AG08396 (cell line): ENCODE measurements at regions not wholly inside any gene's neighbourhood (a gene's known extent, or its start where the extent isn't known, plus 50 kb on each side); places are given as distances from the start of the nearest gene placed in this dataset.
"Not testable (repeated sequence)": the region's sequence is repeated elsewhere in the genome, so short reads cannot be mapped to it uniquely, and the experiment has no call there.

ENCODE experiments used
- DNase-seq: peaks from one replicate; pipeline ENCODE4 v3.0.0; 2012; ENCODE audit warnings: low spot score, mixed read lengths

- DNase-seq: no peak
These were observed 704.8 kb upstream of the AADAT start for GRCh38 chr4:170794525-170794924.

DNA sequence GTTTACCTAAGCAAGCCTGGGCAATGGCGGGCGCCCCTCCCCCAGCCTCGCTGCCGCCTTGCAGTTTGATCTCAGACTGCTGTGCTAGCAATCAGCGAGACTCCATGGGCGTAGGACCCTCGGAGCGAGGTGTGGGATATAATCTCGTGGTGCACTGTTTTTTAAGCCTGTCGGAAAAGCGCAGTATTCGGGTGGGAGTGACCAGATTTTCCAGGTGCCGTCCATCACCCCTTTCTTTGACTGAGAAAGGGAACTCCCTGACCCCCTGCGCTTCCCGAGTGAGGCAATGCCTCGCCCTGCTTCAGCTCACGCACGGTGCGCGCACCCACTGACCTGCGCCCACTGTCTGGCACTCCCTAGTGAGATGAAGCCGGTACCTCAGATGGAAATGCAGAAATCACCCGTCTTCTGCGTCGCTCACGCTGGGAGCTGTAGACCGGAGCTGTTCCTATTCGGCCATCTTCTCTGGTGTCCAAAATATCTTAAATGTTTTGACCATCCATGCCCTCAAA lies 698.8 kb upstream of the AADAT start:
- DNase-seq: not testable (repeated sequence)

DNA sequence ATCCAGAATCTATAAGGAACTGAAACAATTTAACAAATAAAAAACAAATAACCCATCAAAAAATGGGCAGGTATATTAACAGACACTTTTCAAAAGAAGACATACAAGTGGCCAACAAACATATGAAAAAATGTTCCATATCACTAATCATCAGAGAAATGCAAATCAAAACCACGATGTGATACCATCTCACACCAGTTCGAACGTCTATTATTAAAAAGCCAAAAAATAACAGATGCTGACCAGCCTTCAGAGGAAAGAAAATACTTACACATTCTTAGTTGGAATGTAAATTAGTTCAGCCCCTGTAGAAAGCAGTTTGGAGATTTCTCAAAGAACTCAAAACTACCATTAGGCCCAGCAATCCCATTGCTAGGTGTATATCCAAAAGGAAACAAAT lies 687.9 kb upstream of the AADAT start:
- no peak for DNase-seq

DNA sequence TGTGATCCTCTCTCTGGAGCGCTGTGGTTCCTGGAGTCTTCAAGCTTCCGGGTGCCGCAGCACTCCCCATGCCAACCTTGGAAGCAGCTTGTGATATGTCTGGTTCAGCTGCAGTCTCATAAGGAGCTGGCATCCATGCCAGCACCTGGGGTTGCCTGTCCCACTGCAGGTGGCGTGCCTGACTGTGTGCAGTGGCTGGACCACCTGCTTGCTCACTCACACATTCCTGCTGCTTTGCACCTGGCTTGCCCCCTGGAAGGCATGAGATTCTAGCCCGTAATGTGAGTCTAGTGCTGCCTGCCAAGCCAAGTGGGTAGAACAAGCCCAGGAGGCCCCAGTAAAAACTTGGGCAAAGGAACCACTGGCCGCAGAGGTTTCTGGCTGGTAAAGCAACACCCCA lies 687.2 kb upstream of the AADAT start:
- no peak for DNase-seq

DNA sequence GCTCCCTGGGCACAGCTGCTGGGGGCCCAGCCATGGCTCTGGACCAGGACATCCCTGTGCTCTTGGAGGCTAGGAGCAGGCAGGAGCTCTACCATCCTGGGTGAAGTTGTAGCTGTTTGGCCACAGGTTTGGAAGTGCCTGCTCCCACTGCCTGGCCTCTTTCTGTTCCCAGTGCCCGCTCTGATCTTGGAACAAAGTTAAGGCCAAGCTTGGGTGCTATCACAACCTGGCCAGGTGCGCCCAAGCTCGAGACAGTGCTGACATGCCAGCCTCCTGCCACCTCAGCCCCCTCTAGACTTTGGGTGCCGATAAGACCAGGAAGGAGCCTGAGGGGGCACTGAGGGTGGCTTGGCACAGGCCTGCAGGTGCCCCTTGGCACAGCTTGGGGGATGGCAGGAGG lies 686.1 kb upstream of the AADAT start:
- no peak for DNase-seq

DNA sequence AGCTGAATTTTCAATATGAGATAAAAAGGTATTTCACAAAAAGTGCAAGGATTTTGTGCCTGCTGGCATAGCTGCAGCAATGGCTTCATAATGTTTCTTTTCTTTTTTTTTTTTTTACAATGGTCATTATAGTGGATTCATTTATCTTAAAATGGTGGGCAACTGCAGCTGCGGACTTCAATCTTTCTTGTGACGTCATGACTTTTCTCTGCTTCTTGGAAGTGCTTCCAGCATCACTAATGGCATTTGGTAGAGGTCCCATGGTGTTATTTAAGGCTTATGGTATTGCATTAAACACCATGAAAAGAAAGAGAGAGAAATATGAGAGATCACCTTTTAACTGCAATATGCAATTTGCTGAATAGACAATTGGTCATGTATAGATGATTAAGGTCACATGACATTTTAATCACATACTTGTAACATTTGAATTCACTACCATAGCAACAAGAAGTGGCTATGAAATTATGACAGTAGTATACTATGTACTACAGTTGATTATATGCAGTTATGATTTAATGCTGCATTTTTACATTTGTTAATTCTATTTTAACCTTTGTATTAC lies 684.0 kb upstream of the AADAT start:
- no peak for DNase-seq

GRCh38 chr4:170772429-170772828 lies 682.7 kb upstream of the AADAT start:
- DNase-seq: no peak

DNA sequence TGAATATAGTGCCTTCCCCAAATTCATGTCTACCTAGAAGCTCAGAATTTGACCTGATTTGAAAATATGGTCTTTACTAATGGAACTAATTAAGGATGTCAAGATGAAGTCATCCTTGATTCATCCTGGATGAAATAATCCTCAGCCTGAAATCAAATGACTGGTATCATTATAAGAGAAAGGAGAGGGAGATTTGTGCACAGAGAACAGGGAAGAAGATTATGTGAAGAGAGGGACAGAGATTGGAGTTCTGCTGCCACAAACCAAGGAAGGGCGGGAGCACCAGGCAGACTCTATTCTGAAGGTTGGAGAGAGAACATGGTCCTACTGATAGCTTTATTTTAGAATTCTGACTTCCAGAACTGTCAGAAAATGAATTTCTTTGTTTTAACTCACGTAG lies 680.9 kb upstream of the AADAT start:
- no peak for DNase-seq

- DNase-seq: no peak
These were observed 680.1 kb upstream of the AADAT start for GRCh38 chr4:170769862-170770261.

DNA sequence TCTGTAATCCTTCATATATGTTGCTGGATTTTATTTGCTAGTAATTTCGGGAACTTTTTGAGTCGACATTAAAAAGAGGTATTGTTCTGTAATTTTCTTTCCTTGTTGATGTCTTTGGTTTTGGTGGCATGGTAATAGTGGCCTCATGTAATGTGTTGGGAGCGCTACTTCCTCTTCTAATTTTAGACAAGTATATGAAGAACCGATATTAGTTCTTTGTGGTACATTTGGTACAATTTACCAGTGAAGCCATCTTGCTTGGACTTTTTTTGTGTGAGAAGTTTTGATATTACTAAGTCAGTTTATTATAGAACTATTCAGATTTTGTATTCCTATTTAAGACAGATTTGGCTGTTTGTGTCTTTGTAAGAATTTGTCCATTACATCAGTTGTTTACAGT lies 669.2 kb upstream of the AADAT start:
- no peak for DNase-seq

DNA sequence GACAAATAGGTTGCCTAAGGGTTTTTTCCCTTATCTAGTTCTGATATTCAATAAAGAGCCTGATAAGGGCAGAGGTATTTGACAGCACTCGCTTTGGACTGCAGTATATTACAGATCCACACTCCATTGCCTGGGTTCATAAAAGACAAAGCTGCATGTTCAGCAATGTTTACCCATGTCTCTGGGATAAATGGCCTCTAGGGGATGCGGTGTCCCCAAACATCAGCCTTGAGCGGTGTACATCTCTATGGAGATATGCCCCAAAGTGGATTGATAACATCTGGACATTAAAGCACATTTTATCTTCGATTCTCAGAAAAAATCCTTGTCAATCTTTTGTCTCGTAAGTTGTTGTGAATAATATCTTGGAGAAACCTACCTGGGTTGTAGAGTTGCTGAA lies 660.8 kb upstream of the AADAT start:
- DNase-seq: no peak

GRCh38 chr4:170748975-170749374 lies 659.2 kb upstream of the AADAT start:
- DNase-seq: no peak

DNA sequence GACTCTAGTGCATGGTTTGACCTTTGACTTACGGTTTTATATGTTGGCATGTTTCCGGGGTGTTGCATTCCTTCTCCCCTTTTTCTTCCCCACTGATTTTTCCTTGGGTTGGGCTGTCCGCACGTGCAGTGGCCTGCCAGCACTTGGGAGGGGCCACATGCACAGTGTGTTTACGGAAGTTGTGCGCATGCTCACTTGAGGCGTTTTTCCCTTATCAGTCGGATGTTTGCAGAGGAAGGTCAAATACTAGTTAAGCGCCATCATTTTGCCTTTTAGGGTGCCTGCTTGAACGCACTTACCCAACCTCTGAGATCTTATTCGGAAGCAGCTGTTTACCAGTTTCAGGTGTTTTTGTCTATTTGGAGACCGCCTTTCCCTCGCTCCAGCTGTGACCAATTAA lies 653.9 kb upstream of the AADAT start:
- DNase-seq: no peak

DNA sequence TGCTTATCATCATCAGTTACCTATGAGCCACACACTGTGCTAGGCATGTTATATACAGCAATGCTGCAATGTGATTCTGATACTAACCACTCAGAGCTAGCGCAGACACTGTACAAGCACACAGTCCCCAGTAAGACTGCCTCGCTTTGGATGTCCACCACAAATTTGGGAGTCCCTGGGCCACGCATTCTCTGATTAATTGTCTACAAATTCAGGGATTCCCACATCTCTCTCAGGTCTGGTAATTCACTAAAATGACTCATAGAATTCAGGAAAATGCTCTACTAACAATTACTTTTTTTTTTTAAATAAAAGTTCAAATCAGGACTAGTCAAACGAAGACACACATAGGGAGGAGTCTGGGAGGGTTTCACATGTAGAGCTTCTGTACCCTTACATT lies 652.1 kb upstream of the AADAT start:
- DNase-seq: no peak

GRCh38 chr4:170736710-170737109 lies 647.0 kb upstream of the AADAT start:
- no peak for DNase-seq

GRCh38 chr4:170729897-170730296 lies 640.1 kb upstream of the AADAT start:
- no peak for DNase-seq

DNA sequence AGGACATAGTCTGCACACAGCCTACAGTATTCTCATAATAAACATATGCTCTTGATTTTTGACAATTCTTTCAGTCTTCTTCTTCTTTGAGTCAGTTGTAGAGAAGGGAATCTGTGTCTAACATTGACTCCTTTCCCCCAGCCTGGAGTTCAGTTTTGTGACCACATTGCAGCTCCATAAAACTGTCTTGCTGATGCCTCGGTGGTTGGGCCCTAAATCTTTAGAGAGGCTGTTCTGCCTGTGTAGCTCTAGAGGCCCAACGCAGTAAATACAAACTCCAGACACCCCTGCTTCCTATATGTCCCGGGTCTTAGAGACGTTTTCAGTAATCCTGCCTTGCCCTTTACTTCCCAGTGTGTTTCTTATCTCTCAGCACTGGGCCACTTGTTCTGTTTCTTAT lies 639.5 kb upstream of the AADAT start:
- DNase-seq: no peak

- DNase-seq: no peak
These were observed 634.4 kb upstream of the AADAT start for GRCh38 chr4:170724191-170724590.

- DNase-seq: no peak
These were observed 633.4 kb upstream of the AADAT start for GRCh38 chr4:170723171-170723570.

DNA sequence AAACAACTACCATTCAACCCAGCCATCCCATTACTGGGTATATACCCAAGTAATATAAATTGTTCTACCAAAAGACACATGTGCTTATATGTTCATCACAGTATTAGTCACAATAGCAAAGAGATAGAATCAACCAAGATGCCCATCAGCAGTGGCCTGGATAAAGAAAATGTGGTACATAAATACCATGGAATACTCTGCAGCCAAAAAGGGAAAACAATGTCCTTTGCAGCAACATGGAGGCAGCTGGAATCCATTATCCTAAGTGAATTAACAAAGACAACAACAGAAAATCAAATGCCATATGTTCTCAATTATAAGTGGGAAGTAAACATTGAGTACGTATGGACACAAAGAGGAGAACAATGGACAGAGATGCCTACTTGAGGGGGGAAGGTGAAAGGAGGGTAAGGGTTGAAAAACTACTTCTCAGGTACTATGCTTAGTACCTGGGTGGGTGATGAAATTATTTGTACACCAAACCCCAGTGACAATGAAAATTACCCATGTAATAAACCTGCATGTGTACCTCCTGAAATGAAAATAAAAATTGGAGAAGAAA lies 632.1 kb upstream of the AADAT start:
- DNase-seq: no peak

DNA sequence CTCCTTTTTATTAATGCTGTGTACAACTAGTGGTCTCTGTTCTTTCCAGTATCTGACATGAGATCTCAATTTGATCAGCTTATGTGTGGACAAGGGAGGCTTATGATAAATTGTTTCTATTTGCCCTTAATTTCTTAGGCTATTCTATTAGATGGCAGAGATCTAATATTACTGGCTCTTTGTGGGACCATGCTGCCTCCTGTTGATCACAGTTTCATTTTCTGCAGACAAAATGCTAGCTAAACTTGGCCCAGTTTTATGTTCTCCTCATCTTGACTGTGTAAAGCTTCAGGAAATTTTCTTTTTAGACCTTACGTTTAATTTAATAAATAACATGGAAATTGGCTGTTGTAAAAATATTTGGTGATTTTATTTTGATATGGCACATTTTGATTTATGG lies 627.1 kb upstream of the AADAT start:
- DNase-seq: no peak

- no peak for DNase-seq
These were observed 616.2 kb upstream of the AADAT start for GRCh38 chr4:170705907-170706306.

- no peak for DNase-seq
These were observed 610.3 kb upstream of the AADAT start for GRCh38 chr4:170700064-170700463.

DNA sequence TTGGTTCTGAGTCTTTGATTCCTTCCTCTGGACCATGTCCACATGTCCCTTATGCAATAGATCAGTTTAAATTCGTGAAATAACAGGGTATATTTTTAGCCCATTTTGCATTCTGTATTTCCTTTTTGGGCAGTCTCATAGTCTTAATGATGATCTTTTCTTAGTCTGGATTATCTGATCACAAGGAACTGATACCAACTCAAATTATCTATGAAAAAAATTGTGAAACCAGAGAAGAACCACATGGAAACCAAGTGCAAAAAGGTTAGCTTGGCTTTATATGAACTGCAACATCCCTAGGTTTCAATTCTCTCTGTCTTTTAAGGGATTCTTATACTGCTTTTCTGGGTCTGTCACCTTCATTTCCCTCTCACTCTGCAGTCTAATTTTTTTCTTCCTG lies 608.6 kb upstream of the AADAT start:
- no peak for DNase-seq
